ENCODE measurements at regions not wholly inside any gene's neighbourhood (a gene's known extent, or its start where the extent isn't known, plus 50 kb on each side); places are given as distances from the start of the nearest gene placed in this dataset.

DNA sequence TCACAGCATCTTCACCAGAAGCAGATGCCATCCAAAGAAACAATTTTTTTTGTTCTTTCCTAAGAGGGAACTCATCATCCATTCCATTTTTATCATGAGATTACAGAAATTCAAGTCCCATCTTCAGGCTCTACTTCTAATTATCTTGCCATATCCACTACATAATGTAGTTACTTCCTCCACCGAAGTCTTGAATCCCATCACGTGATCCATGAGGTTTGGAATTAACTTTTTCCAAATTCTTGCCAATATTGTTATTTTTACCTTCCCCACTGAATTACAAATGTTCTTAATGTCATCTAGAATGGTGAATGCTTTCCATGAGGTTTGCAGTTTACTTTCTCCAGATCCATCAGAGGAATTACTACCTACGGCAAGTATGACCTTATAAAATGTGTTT is 1014.7 kb upstream of the LRRN3 start:
- DNase-seq: no peak

GRCh38 chr7:110084181-110084807 is 1006.6 kb upstream of the LRRN3 start:
- DNase-seq: peak; percentile 76 to 92

DNA sequence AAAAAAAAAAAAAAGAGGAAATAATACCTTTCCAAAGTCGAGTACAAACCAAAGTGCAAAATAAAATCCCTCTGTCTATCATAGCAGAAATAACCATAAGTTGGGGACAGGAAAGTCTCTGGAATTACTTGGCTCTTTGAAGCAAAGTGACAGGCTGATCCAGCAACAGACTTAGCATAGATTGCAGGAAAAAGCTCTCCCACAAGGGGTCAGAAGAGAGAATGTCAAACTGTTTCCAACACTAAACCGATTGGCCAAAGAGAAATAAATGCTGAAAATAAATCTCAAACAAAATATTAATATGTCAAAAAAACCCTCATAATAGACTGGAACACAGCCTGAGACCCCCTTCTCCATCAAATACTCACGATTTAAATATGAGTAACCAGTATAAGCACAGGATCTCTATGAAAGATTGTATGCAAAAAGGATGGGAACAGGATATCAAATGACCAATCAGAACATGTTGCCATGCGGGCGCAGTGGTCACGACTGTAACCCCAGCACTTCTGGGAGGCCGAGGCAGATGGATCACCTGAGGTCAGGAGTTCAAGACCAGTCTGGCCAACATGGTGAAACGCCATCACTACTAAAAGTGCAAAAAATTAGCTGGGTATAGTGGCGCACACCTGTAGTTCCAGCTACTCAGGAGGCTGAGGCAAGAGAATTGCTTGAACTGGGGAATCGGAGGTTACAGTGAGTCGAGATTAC is 1000.7 kb upstream of the LRRN3 start:
- no peak for DNase-seq

DNA sequence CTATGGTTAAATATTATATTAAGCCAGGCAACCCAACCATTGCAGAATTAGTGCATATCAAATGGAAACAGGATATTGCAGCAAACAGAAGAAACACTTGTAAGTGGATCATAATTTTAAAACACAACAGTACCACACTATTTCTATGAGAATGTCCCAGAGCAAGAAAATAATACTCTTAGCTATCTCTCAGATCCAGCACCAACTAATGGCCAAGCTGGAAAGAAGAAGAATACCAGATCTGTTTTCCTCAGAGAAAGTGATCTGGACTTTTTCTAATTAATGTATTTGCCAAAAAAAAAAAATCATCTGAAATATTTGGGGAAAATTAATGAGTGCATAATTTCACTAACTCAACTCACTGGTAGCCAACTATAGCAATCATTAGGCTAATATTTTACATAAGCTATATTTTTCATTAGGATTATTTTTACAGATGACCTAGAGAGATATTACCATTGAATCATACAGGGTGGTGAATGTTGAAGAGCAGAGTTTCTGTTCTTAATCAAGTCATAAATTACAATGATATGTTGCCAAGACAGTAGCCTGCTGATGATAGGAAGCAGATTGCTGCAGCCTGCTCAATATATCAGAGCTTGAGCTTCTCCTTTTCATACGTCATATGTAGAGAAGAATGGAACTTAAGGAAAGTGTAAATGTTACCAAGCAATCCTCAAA is 995.4 kb upstream of the LRRN3 start:
- DNase-seq: no peak

DNA sequence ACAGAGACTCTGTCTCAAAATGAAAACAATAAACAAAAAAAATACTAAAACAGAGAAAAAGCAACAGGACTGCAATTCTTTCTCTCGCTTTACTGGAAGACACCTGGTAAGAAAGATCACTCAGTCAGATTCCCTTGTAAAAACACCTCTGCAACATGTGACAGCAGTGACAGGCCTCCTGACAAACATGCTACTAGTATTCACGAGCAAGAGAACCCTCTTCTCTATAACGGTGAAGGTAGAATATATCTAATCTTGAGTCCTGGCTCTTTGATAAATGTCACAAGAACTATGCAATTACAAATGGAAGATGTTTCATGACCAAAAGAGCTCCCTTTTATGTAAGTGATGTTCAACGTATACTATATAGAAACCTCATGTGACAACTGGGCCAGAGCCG is 986.7 kb upstream of the LRRN3 start:
- no peak for DNase-seq

DNA sequence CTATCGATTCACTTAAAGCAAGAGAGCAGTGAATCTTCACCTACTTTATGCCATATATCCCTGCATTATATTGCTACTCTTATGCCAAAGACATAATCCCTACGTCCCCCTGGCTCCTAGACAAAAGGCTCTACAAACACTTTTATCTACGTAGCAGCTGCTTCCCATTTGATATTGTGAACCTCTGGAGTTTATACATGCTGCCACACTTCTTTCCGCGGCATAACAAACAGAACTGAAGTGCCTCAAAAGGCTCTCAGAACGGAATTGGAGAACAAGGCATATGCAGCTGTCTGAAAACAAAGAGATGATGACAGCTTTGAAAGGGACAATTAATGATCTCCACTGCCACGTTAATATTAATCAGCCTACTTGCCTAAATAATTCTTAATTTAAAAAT is 985.6 kb upstream of the LRRN3 start:
- DNase-seq: no peak

DNA sequence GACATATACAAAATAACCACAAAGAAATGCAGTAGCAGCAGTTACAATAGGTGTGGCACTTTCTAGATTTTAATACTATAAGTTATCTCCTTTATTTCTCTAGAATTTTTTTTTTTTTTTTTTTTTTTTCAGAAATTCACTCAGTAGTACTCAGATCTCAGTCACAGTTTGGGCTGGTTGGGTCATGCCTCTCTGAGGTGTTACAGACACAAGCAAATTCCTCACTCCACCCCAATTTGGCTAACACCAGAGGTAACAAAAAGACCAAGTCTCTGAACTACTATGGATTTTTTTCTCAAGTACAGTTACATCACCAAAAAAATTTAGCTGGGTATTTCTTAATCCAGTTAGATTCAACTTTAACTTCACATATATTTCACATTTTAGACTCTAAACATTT is 985.1 kb upstream of the LRRN3 start:
- no peak for DNase-seq

- no peak for DNase-seq
Observed at GRCh38 chr7:110119883-110120581, 970.9 kb upstream of the LRRN3 start.

DNA sequence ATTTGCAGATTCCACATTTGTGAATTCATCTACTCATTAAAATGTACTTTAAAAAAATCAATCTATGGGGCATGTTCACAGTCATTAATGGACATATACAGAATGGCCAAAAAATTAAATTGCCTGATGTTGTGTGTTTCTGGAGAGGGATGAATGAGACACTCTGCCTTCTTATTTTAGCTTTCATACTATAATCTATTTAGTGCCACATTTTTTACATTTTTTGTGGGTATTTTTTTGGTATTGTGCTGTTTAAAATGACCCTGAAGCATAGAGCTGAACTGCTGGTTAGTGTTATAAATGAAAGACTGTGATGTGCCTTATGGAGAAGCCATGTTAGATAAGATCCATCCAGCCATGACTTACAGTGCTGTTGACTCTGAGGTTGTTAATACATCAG is 961.8 kb upstream of the LRRN3 start:
- no peak for DNase-seq

DNA sequence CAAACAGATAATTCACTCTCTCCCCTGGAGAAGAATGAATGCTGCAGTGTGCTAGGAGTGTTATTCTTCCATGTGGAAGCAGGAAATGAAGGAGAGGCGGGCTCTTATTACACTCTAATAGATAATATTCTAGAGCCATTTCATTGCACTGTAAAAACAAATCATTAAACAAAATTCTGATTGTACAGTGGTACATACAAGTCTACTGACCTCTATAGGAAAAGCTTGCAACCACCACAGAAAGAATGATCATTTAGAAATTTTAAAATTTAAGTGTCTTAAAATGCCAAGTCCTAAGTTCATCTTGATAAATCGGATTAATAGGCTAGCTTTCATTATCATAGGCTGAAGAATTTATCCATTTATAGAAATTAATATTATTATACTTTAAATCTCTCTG is 960.3 kb upstream of the LRRN3 start:
- DNase-seq: no peak

- DNase-seq: no peak
Observed at GRCh38 chr7:110131344-110131743, 959.6 kb upstream of the LRRN3 start.

GRCh38 chr7:110139056-110139455 is 951.9 kb upstream of the LRRN3 start:
- DNase-seq: no peak

- DNase-seq: no peak
Observed at GRCh38 chr7:110142939-110143526, 947.9 kb upstream of the LRRN3 start.

GRCh38 chr7:110144599-110144998 is 946.3 kb upstream of the LRRN3 start:
- no peak for DNase-seq

DNA sequence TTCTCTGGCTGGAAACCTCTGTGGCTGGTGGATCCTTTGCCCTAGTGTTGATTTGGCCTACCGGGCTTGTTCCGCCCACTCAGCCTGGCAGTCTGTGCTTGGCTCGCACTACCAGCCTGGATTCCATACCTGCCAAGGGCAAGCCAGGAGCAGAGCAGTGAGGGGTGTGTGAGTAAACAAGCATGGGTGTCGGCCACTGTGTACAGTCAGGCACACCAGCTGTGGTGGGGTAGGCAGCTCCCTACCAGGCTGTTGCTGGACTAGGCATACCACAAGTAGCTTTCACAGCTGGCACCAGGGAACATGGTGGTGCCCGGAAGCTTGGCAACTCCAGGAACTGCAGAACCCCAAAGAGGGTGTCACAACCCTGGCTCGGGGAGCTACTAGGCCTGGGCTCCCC is 942.9 kb upstream of the LRRN3 start:
- no peak for DNase-seq

GRCh38 chr7:110153222-110153621 is 937.7 kb upstream of the LRRN3 start:
- DNase-seq: no peak

GRCh38 chr7:110156511-110156910 is 934.4 kb upstream of the LRRN3 start:
- DNase-seq: no peak

DNA sequence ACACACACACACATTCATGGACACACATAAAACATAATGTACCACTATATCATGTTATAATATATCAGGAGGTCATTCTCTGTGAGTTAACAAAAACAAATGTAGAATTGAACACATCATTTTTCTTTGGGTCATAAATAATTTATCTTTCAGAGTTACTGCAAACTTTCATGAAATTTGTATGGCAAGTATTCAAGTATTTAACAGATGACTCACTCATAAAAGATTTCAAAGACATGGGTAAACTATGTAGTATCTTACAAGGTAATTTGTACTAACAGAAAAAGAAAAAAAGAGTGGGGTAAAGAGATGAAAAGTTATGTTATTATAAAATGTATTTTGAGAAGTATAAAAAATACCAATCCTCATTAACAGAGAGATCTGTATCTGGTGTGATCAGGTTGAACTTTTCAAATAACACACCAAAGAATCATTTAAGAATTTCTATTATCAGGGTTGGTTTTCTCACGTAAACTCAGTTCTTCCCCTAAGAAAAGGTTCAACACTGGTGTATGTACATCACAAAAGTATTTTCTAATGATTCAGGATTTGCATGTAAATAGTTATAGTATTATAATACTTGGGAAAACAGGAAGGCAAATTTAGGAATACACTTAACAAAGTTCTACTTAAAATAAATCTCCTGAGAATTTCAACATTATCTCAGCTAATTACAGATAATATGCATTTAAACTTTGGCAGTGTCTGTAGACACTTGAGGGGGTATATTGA is 933.1 kb upstream of the LRRN3 start:
- DNase-seq: peak in 1 of 2 experiments; percentile 1

GRCh38 chr7:110168010-110168409 is 922.9 kb upstream of the LRRN3 start:
- no peak for DNase-seq

GRCh38 chr7:110170841-110171240 is 920.1 kb upstream of the LRRN3 start:
- DNase-seq: no peak

DNA sequence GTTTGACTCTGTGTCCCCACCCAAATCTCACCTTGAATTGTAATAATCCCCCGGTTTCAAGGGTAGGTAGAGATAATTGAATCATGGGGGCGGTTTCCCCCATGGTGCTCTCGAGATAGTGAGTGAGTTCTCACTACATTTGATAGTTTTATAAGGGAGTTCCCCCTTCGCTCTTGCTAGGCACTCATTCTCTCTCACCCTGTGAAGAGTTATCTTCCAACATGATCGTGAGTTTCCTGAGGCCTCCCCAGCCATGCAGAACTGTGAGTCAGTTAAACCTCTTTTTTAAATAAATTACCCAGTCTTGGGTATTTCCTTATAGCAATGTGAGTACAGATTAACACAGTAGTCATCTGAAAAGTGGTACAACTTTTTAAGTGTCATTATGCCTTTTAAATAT is 913.5 kb upstream of the LRRN3 start:
- no peak for DNase-seq

DNA sequence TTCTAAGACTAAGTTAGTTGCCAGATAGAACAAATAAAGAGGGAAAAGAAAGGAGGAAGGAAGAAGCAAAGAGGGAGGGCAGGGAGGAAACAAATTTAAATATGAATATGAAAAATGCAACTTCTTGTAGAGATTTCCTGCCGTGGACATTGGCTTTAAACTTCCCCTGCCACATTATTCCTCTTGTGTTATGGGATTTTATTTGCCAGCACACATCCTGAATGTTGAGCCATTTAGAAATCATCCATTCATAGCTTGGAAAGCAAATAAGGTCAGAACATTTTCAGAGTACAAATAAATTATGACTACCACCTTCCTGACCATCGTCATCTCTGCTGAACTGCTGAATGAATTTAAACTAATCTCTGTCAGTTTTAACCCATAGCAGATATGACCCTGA is 911.9 kb upstream of the LRRN3 start:
- no peak for DNase-seq

GRCh38 chr7:110181768-110182167 is 909.2 kb upstream of the LRRN3 start:
- no peak for DNase-seq
